T follicular helper cell (primary cell): ENCODE measurements at regions not wholly inside any gene's neighbourhood (a gene's known extent, or its start where the extent isn't known, plus 50 kb on each side); places are given as distances from the start of the nearest gene placed in this dataset.
A peak's percentile ranks its signal among the peaks of the same experiment; 100 is the strongest.

ENCODE experiments used
- DNase-seq: peaks from one replicate; pipeline ENCODE4 v3.0.0-alpha.2; 2020; ENCODE audit warnings: low read depth

GRCh38 chr6:20313051-20313450, 88.6 kb upstream of the E2F3 start:
- DNase-seq = no peak

- no peak for DNase-seq
These were observed 87.6 kb upstream of the E2F3 start for GRCh38 chr6:20313960-20314530.

GRCh38 chr6:20314866-20315845, 86.5 kb upstream of the E2F3 start:
- DNase-seq = no peak

- no peak for DNase-seq
These were observed 84.2 kb upstream of the E2F3 start for GRCh38 chr6:20317430-20317829.

GRCh38 chr6:20318851-20319387, 82.8 kb upstream of the E2F3 start:
- DNase-seq = no peak

GRCh38 chr6:20319520-20320357, 81.9 kb upstream of the E2F3 start:
- DNase-seq = peak; percentile 68

- DNase-seq = no peak
These were observed 75.8 kb upstream of the E2F3 start for GRCh38 chr6:20325641-20326421.

- DNase-seq = no peak
These were observed 75.3 kb upstream of the E2F3 start for GRCh38 chr6:20326422-20326728.

GRCh38 chr6:20327141-20327540, 74.5 kb upstream of the E2F3 start:
- DNase-seq = no peak

GRCh38 chr6:20328266-20328923, 73.3 kb upstream of the E2F3 start:
- no peak for DNase-seq

GRCh38 chr6:20328924-20329300, 72.8 kb upstream of the E2F3 start:
- DNase-seq = no peak

- DNase-seq = no peak
These were observed 70.6 kb upstream of the E2F3 start for GRCh38 chr6:20331042-20331441.

GRCh38 chr6:20331625-20332024, 70.1 kb upstream of the E2F3 start:
- DNase-seq = no peak

GRCh38 chr6:20332441-20333006, 69.2 kb upstream of the E2F3 start:
- no peak for DNase-seq

GRCh38 chr6:20333721-20334269, 67.9 kb upstream of the E2F3 start:
- DNase-seq = no peak

- DNase-seq = no peak
These were observed 67.3 kb upstream of the E2F3 start for GRCh38 chr6:20334334-20334733.

- DNase-seq = no peak
These were observed 66.7 kb upstream of the E2F3 start for GRCh38 chr6:20334962-20335361.

- no peak for DNase-seq
These were observed 65.8 kb upstream of the E2F3 start for GRCh38 chr6:20335872-20336271.

GRCh38 chr6:20338156-20338555, 63.5 kb upstream of the E2F3 start:
- DNase-seq = no peak

GRCh38 chr6:20340068-20340848, 61.4 kb upstream of the E2F3 start:
- DNase-seq = no peak
